Stimulated activated CD8-positive, alpha-beta memory T cell treated with anti-CD3 and anti-CD28 coated beads, Interleukin-7, amount 100 ng/mL, for 1 hour (primary cell): ENCODE measurements at regions not wholly inside any gene's neighbourhood (a gene's known extent, or its start where the extent isn't known, plus 50 kb on each side); places are given as distances from the start of the nearest gene placed in this dataset.
"Not testable (repeated sequence)": the region's sequence is repeated elsewhere in the genome, so short reads cannot be mapped to it uniquely, and the experiment has no call there.

Experiments
- DNase-seq, 2 donors: peaks; one replicate each; pipeline ENCODE4 v3.0.0-alpha.2; 2020; ENCODE audit warnings: low read depth in 2 of 2

DNA sequence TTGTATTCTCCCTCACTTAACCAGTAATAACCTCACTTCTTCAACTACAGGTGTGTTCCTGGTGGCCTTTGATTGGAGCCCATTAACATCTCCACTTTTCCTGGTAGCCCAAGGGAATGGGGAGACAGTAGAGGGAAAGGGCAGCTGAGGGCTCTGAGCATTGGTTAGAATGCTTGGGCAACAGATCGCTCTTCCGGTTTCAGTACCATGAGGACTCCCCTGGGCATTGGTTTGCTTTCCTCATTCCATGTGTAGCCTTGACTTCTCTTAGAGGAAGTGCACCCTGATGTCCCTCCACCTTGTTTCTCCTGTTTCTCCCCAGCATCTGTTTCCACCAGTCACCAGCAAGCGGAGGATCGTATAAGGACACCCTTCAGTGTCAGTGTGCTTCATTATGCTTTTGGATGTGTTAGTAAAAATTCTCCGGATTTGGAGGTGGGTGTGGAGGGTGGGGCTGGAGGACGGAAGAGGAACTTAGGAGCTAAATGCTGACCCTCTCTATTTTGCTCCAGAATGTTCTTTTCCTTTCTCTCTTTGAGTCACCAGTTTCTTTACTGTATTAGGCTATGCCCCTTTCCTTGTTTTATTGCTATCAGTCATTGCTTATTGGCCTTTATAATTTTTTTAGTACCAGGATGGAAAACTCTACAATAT, 50.6 kb upstream of the ZNG1B start:
- not testable (repeated sequence) for DNase-seq

DNA sequence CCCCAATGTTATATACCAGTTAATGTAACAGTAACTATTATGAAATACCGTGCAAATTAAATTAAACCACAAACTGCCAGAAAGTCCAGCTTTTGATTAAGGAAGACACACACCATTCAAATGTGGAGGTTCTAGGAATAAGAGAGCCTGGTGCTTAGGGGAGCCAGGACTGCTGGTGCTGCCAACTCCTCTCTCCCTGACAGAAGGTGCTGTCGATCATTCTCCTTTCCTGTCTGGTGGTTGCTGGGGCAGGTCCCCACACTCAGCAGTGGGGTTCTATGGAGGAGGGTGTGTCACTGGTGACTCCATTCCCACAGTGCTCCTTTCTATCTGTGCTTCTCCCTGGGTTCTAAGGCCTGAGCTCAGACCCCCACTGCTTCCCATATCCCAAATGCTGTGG, 57.9 kb upstream of the ZNG1B start:
- not testable (repeated sequence) for DNase-seq

DNA sequence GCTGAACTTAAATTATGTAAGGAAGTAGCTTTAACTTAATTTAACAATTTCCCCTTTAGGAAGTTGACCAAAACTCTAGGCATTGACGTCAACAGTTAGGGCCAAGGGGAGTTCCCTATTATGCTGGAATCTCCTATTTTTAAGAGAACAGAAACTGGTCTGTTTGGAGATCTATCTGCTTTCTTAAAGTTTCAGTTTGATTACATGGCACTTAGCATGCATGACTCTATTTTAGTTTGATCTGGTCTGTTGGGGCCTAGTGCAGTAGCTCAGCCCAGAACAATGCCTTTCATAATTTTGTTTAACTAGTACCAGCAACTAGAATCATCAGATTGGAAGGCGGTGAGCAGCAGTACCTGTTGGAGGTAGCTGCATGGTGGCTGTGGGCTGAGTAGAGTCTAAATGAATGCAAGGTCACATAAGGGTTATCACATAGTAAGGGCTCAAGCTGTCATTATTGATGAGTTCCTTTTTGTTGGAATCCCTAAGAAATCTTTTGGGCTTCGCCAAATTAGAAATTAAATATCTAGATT, 60.5 kb upstream of the ZNG1B start:
- no peak for DNase-seq

DNA sequence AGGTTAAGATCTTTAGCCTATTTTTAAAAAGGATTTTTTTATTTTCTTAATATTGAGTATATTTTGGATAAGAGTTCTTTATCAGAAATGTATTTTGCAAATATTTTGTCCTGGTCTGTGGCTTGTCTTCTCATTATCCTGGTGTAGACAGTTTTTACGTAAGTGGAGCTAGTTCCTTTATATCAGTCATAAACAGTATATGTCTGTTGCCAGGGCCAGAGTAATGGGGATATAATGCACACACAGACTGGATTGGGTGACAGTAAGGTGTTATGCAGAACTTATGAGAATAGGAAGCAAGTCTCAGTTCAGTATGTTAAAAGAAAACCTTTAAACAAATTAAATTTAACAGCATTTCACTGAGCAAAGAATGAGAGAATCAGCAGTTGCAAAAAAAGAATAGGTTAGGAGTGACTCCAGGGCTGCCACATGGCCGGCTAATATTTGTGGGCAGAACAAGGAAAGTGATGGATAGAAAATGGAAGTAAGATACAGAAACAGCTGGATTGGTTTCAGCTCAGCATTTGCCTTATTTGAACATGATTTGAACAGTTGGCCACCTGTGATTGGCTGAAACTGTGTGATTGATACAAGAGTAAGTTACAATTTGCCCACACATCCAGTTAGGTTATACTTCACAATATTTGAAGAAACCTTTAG, 61.1 kb upstream of the ZNG1B start:
- no peak for DNase-seq

DNA sequence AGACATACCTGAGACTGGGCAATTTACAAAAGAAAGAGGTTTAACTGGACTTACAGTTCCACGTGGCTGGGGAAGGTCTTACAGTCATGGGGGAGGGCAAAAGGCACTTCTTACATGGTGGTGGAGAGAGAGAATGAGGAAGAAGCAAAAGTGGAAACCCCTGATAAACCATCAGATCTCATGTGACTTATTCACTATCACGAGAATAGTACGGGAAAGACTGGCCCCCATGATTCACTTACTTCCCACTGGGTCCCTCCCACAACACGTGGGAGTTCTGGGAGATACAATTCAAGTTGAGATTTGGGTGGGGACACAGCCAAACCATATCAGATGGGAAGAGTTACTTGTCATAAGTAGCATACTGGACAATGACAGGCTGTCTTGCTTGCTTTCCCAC, 62.6 kb upstream of the ZNG1B start:
- DNase-seq = not testable (repeated sequence)

DNA sequence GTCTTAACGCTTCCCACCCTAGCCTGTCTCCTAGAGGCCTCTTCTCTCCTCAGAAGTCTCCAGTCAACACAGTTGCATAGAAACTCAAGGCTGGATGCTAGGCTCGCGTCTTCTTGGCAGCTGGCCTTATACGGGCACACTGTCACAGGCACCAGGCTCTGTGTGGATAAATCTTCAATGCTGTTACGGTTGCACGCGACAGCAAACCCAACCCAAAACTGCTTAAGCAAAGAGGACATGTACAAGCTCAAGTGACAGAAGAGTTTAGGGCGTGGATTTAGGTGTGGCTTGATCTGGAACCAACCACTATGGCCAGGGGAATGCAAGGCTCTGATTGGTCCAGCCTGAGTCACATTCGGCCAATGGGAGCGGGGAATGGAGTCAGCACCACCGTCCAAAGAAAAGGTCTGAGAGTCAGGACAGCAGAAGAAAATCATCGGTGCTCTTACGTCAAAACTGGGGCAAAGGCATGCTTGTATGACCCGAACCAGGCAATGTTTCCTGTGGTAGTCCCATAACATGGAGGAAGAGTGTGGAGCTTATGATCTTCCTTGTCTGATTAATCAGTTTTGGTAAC, 65.1 kb upstream of the ZNG1B start:
- not testable (repeated sequence) for DNase-seq

DNA sequence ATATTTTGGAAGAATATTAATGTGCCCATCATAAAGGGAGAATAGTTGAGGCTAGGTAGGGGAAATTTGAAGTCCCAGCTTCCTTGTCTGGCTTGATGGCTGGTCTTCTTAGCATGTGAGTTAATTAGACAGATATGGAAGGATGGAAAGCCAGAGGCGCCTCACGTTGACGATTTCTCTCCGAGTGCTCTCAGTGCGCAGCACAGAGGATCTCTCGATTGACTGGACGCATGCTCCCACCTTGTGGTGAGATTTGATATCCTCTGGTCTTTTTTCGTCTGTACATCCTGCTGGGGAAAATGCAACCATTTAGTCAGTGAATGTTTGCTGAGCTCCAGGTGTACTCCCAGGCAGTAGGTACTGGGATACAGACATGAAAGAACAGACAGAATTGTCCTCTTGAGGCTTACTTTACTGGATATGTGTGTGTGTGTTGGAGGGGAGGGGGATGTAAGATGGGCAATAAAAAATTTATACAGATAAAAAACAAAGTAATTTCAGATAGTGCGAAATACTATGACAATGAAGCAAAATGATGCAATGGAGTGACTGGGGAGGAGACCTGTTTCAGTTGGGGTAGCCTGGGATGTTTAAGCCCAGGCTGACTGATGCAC, 66.9 kb upstream of the ZNG1B start:
- peak; percentile 29 to 38 for DNase-seq

DNA sequence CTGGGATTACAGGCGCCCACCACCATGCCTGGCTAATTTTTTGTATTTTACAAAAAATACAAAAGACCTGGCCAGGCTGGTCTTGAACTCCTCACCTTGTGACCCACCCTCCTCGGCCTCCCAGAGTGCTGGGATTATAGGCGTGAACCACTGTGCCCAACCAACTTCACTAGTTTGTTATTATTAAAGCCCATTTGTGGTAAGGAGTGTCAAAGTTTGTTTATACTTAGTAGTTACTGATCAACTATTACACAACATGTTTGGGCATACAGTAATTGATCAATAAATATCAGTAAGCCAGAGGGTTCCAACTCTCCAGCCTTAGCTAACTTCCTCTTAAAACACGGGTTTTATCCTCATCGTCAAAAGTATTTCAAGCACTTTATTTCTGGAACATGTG, 67.5 kb upstream of the ZNG1B start:
- no peak for DNase-seq

DNA sequence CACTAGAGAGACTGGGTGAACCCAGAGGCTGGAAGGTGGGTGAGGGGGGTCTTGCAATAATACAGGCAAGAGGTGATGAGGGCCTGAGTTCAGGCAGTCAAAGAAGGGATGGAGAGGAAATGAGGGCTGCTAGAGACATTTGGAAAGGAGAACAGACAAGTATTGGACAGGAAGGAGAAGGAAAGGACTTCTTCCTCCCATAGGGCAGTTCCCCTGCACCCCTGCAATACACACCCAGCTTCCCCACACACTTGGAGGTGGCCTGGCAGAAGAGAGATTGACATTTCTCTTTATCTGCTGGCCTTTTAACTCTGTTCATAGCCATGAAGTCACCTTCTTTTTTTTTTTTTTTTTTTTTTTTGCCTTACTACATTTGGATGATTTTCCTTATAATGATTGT, 68.9 kb upstream of the ZNG1B start:
- DNase-seq = not testable (repeated sequence)

DNA sequence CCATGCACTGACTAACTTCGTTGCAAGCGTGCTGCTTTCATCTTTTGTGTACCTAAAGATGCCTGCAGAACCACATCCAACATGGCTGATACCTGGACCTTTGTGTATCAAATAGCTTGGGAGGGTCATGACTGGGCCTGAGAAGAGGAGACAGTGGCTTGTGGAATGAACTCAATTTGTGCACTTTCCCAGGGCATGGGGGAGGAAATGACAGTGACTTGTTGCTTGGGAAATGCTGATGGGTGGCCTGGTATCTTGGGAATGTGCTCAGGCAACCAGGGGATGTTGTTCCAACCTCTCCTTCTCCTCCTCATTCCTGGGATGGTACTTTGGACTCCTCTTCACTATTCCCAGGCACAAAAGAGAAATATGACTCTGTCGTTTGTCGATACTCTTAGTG, 70.7 kb upstream of the ZNG1B start:
- DNase-seq = not testable (repeated sequence)

DNA sequence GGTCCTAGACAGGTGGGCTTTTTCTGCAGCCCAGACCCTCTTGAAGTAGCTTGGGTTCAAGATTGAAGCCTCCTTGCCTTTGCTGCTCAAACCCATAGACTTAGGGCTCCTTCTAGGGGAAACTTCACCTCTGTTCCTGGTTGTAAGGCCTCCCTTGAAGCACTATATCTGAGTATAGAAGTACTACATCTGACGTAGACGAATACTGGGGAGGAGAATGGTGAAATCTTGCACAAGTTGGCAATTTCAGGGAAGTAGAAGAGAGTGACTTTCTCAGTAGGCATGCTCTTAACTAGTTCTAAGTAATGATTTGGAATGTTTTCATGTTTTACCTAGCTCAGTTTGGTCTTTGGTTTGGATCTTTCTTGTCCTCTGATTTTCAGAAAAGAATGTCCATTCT, 71.7 kb upstream of the ZNG1B start:
- DNase-seq = not testable (repeated sequence)

DNA sequence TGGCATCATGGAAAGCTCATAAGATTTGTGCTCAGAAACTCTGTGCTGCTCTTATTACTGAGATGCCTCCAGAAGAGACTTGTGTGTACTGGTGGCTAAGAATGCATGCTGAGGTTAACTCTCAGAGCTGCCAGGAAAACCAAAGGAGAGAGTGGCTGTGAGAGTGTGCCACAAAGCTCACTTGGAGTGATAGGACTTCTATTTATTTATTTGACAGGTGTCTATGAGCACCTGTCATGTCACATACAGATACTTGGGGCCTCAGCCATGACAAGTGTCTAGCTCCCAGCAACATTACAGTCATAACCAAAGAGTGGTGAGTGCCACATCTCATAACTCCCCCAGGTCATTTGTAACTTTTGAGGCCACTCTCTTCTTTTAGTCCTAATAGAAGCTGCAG, 72.2 kb upstream of the ZNG1B start:
- not testable (repeated sequence) for DNase-seq

DNA sequence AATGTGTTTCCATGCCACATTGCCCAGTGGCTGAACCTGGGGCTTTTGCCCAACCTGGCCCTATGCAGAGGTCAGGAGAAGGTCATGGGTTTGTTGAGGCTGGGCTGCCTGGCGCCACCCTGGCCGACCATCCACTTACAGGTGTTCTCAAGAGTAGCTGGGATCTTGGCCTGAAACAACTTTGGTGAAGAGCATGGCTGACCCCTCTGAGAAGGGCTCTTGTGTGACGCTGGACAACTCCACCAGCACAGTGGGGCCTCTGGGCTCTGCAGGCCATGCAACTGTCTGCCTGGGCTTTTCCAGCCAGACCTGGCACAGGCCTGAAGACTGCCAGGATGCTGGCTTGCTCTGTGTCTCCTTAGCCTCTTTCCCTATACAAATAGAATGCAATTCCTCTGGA, 76.4 kb upstream of the ZNG1B start:
- DNase-seq = no peak

DNA sequence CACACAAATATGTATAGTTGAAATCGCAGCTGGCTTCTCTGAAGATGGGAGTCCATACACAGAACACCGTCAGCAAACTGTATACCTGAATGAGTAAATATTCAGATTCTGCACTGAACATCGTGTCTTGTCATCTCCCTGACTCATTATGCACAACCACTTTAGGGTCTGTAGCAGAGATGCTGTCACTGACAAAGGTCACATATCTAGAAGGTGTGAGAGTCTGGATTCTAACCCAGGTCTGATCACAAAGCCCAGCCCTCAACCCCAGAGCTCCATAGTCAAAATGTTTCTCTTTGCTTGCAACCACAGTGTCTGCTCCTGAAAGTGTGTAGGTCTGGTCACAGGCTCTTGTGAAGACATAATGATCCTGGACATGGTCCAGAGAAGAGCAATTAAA, 78.3 kb upstream of the PAX8 start:
- DNase-seq = no peak

DNA sequence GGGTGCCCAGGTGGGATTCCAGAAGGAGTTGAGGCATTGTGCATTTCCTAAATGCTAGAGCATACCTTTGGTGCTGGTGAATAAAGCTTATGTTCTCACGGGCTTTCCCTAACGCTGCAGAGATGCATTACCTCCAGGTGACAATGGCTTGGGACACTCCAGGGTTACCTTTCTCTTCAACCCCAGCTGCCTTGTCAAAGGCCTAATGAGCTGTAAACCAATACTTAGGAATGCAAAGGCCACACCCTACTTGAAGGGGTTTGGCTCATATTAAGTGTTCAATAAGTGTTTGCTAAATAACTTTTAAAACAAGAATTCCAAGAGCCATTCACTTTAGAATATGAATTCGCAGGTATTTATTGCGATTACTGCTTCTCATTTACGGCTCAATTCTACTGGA, 77.6 kb upstream of the PAX8 start:
- DNase-seq = not testable (repeated sequence)

DNA sequence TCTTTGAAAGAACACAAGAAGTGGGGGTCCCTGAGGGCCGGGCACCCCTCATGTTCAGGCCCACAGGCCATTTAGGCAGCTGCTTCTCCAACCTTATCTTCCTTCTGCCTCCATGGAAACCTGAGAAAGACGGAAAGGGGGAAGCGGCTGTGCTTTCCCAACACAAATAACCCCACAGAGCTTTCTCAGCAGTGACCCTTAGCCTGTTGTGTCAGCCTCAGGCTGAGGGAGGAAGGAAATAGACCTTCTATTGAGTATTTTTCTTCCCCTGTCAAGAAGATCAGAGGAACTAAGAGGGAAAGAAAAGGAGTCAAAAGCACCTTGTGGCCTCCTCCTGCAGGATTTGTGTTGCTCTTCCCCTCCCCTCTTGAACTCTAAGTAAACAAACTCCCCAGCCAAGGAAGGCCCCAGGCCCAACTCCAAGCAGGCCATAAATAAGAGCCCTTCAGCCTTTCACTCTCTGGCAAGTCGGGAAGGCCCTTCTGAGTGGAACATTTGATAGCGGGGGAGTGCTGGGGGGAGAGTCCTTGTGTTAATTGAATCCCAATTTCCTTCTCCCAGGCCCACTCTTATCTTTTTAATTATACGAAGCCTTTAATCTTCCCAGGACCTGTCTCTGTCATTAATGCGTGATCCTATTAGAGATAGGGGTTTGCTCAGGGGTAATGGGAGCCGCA, 76.8 kb upstream of the PAX8 start:
- not testable (repeated sequence) for DNase-seq

DNA sequence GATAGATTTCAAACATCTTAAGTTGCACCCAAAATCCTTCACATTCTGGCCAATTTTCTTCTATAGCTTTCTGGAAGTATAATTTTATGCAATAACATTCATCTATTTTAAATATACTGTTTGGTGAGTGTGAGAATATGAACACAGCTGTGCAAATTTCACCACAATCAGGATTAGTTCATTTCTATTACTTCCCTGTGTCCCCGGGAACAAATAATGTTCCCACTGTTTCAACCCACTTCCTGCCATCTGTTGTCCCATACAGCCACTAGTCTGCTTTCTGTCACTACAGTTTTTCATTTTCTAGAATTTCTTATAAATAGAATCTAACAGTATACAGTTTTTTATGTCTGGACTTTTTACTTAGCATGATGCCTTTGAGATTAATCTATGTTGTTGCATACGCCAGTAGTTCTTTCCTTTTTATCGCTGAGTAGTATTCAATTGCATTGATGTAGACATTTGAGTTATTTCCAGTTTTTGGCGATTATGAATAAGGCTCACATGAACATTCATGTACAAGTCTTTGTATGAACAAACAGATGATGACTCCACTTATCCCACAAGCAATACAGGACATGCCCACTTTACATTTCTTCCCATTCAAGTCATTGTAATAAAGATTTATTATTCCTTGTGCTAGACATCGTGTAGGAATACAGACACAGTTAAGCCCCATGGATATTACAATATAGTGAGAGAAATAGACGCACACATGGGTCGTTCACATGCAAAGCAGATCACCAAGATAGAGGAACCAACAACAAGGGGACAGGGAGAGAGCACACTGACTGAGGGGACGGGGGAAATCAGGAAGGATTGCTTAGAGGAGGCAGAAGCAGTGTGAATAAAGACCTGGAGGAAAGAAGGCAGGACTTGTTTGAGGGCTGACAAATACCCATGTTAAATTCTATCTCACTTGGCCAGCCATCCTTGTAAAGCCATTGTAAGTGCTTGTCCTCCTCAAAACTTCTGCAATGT, 72.9 kb upstream of the PAX8 start:
- no peak for DNase-seq

DNA sequence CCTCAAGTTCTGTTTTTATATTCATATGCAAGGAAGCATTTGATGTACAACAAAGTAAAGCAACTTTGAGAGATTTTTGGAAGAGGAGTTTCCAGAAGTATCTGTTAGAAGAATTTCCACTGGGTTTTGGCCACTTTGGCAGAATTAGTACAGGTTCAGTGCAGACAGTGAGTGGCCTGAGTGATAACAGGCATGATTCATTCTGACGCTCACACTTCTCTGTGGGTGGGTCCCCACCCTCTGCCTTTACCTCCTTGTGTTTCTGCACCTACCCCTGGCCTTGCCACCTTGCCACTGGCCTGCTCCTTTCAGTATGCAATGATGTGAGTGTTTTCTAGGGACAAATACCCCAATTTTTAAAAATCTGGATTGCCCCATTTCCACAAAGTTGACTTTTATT, 65.1 kb upstream of the PAX8 start:
- DNase-seq = not testable (repeated sequence)

DNA sequence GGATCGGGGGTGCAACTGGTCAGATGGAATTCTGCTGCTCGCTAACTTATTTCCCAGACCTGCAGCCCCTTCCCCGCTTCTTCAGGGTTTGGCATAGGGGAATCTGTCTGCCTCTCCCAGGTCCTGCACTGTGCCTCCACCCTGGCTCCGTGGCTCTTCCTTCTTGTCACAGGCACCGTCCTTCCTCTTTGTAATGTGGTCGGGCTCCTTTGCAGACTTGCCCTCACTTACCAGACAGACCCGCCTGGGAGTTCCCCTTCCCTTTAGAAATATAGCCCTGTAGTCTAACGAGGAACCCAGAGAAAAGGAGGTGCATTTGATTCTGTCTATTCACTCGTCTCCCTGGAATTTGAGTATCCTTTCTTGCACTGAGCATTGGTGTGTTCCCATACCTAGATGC, 63.9 kb upstream of the PAX8 start:
- no peak for DNase-seq

DNA sequence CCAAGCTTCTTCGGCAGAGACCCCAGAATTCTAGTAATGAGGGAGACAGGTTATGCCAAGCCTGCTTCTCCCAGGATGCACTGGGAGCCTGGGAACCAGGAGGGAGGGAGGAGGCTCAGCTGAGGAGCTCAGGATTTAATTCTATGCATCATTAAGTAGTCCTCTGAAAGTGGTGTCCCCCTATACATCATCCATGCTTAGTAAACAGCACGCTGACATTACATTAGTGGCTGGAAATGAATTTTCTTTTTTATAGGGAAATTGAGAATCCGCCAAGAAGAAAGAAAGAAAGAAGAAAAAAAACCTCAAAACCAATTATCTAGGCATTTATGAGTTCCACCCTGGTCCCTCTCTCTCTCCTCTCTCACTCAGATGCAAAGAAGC, 63.1 kb upstream of the PAX8 start:
- not testable (repeated sequence) for DNase-seq
